Upper lobe of left lung (tissue), 4 donors: ENCODE measurements at regions not wholly inside any gene's neighbourhood (a gene's known extent, or its start where the extent isn't known, plus 50 kb on each side); places are given as distances from the start of the nearest gene placed in this dataset.

Experiments used
- CTCF ChIP-seq, 6 experiments: fragments of 450-650 bp in 4 of 6; fragments of 200-600 bp in 2 of 6; sonication (generic) in 2 of 6; IDR thresholded peaks; one replicate each; pipeline ENCODE4 v1.5.1; 2016 to 2019; ENCODE audit warnings: antibody characterized with exemption in 6 of 6
- POLR2AphosphoS5 ChIP-seq, 2 donors: sonication (generic); formaldehyde crosslinking; IDR thresholded peaks; one replicate each; pipeline ENCODE4 v1.5.1; 2017; ENCODE audit warnings: antibody characterized with exemption in 2 of 2

DNA sequence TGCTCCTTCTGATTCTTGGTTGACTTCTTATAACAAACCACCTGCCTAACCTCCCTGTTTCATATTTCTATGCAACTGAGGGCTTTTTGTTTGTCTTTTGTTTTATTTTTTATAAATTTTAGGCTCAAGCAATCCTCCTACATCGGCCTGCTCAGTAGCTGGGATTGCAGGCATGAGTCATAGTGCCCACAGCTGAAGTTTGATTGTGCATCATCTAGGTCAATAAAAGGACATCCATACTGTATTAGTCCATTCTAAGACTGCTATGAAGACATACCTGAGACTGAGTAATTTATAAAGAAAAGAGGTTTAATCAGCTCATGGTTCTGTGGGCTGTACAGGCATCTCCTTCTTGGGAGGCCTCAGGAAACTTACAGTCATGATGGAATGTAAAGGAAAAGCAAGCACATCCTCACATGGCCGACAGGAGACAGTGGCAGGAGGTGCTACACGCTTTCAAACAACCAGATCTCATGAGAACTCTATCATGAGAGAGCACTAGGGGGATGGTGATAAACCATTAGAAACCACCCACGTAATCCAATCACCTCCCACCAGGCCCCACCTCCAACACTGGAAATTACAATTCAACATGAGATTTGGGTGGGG lies 285.0 kb downstream of the SIPA1L2 start:
- TF ChIP-seq CTCF (IDR thresholded peaks at IDR 0.05) (no peak), POLR2AphosphoS5 (IDR thresholded peaks at IDR 0.05) (no peak)
